ENCODE measurements at regions not wholly inside any gene's neighbourhood (a gene's known extent, or its start where the extent isn't known, plus 50 kb on each side); places are given as distances from the start of the nearest gene placed in this dataset.
"Not testable (repeated sequence)": the region's sequence is repeated elsewhere in the genome, so short reads cannot be mapped to it uniquely, and the experiment has no call there.

GRCh38 chr9:24090566-24090965 is 264.5 kb upstream of the ELAVL2 start:
- no peak for DNase-seq (ENCODE audit: low read depth in 4 of 4, low spot score in 2 of 4)

- DNase-seq (ENCODE audit: low read depth in 4 of 4, low spot score in 2 of 4), result no peak
These were observed 247.6 kb upstream of the ELAVL2 start for GRCh38 chr9:24073666-24074065.

- DNase-seq (ENCODE audit: low read depth in 4 of 4, low spot score in 2 of 4), result no peak
These were observed 247.1 kb upstream of the ELAVL2 start for GRCh38 chr9:24073007-24073592.

GRCh38 chr9:24071716-24072115 is 245.7 kb upstream of the ELAVL2 start:
- DNase-seq (ENCODE audit: low read depth in 4 of 4, low spot score in 2 of 4), result no peak

GRCh38 chr9:24071091-24071490 is 245.1 kb upstream of the ELAVL2 start:
- DNase-seq (ENCODE audit: low read depth in 4 of 4, low spot score in 2 of 4), result no peak

- not testable (repeated sequence) for DNase-seq (ENCODE audit: low read depth in 4 of 4, low spot score in 2 of 4)
These were observed 241.1 kb upstream of the ELAVL2 start for GRCh38 chr9:24067107-24067506.

GRCh38 chr9:24059651-24060050 is 233.6 kb upstream of the ELAVL2 start:
- DNase-seq (ENCODE audit: low read depth in 4 of 4, low spot score in 2 of 4), result no peak

GRCh38 chr9:24051587-24051986 is 225.5 kb upstream of the ELAVL2 start:
- DNase-seq (ENCODE audit: low read depth in 4 of 4, low spot score in 2 of 4), result no peak

GRCh38 chr9:24050239-24050638 is 224.2 kb upstream of the ELAVL2 start:
- DNase-seq (ENCODE audit: low read depth in 4 of 4, low spot score in 2 of 4), result not testable (repeated sequence)

- DNase-seq (ENCODE audit: low read depth in 4 of 4, low spot score in 2 of 4), result no peak
These were observed 219.1 kb upstream of the ELAVL2 start for GRCh38 chr9:24045150-24045549.

- DNase-seq (ENCODE audit: low read depth in 4 of 4, low spot score in 2 of 4), result no peak
These were observed 218.5 kb upstream of the ELAVL2 start for GRCh38 chr9:24044576-24044975.

GRCh38 chr9:24041160-24041690 is 215.2 kb upstream of the ELAVL2 start:
- DNase-seq (ENCODE audit: low read depth in 4 of 4, low spot score in 2 of 4), result no peak

GRCh38 chr9:24036459-24036858 is 210.4 kb upstream of the ELAVL2 start:
- no peak for DNase-seq (ENCODE audit: low read depth in 4 of 4, low spot score in 2 of 4)

- no peak for DNase-seq (ENCODE audit: low read depth in 4 of 4, low spot score in 2 of 4)
These were observed 209.8 kb upstream of the ELAVL2 start for GRCh38 chr9:24035816-24036215.

GRCh38 chr9:24011881-24012280 is 185.8 kb upstream of the ELAVL2 start:
- DNase-seq (ENCODE audit: low read depth in 4 of 4, low spot score in 2 of 4), result no peak

- DNase-seq (ENCODE audit: low read depth in 4 of 4, low spot score in 2 of 4), result no peak
These were observed 185.1 kb upstream of the ELAVL2 start for GRCh38 chr9:24011009-24011717.

- no peak for DNase-seq (ENCODE audit: low read depth in 4 of 4, low spot score in 2 of 4)
These were observed 183.3 kb upstream of the ELAVL2 start for GRCh38 chr9:24009322-24009721.

GRCh38 chr9:24007185-24007584 is 181.1 kb upstream of the ELAVL2 start:
- DNase-seq (ENCODE audit: low read depth in 4 of 4, low spot score in 2 of 4), result peak in 1 of 4 donors; percentile 6

- DNase-seq (ENCODE audit: low read depth in 4 of 4, low spot score in 2 of 4), result not testable (repeated sequence)
These were observed 165.8 kb upstream of the ELAVL2 start for GRCh38 chr9:23991874-23992273.

GRCh38 chr9:23979491-23979890 is 153.5 kb upstream of the ELAVL2 start:
- no peak for DNase-seq (ENCODE audit: low read depth in 4 of 4, low spot score in 2 of 4)

GRCh38 chr9:23962101-23962500 is 136.1 kb upstream of the ELAVL2 start:
- DNase-seq (ENCODE audit: low read depth in 4 of 4, low spot score in 2 of 4), result no peak

GRCh38 chr9:23945897-23946296 is 119.9 kb upstream of the ELAVL2 start:
- no peak for DNase-seq (ENCODE audit: low read depth in 4 of 4, low spot score in 2 of 4)
